DND-41 (cell line): ENCODE measurements at regions not wholly inside any gene's neighbourhood (a gene's known extent, or its start where the extent isn't known, plus 50 kb on each side); places are given as distances from the start of the nearest gene placed in this dataset.

ENCODE experiments used
- EZH2 ChIP-seq: IDR thresholded peaks from 3 replicates; pipeline ENCODE4 v1.6.1; 2012; ENCODE audit warnings: borderline replicate concordance, low read depth, mild to moderate bottlenecking, moderate library complexity, low read length, inconsistent platforms; ENCODE audit not compliant: severe bottlenecking
- TF ChIP-seq, protein P1 (sequence below): IDR thresholded peaks from 2 replicates; pipeline ENCODE4 v1.5.1; 2012; ENCODE audit warnings: borderline replicate concordance, low read length, moderate library complexity, mild to moderate bottlenecking; ENCODE audit not compliant: poor library complexity, severe bottlenecking; ENCODE audit errors: extremely low read depth

GRCh38 chr2:41903474-41904135, 144.2 kb upstream of the PKDCC start:
- TF ChIP-seq EZH2 = no peak
- TF ChIP-seq, protein P1, sequence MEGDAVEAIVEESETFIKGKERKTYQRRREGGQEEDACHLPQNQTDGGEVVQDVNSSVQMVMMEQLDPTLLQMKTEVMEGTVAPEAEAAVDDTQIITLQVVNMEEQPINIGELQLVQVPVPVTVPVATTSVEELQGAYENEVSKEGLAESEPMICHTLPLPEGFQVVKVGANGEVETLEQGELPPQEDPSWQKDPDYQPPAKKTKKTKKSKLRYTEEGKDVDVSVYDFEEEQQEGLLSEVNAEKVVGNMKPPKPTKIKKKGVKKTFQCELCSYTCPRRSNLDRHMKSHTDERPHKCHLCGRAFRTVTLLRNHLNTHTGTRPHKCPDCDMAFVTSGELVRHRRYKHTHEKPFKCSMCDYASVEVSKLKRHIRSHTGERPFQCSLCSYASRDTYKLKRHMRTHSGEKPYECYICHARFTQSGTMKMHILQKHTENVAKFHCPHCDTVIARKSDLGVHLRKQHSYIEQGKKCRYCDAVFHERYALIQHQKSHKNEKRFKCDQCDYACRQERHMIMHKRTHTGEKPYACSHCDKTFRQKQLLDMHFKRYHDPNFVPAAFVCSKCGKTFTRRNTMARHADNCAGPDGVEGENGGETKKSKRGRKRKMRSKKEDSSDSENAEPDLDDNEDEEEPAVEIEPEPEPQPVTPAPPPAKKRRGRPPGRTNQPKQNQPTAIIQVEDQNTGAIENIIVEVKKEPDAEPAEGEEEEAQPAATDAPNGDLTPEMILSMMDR = no peak
